B cell (primary cell): ENCODE measurements at regions not wholly inside any gene's neighbourhood (a gene's known extent, or its start where the extent isn't known, plus 50 kb on each side); places are given as distances from the start of the nearest gene placed in this dataset.

Experiments used
- CTCF ChIP-seq: fragments of 200-600 bp; IDR thresholded peaks from one replicate; pipeline ENCODE4 v1.8.0; 2022; ENCODE audit warnings: antibody characterized with exemption, mild to moderate bottlenecking
- EZH2 ChIP-seq: IDR thresholded peaks from 2 replicates; pipeline ENCODE4 v1.6.1; 2012; ENCODE audit warnings: borderline replicate concordance, low read depth, mild to moderate bottlenecking, moderate library complexity, low read length; ENCODE audit not compliant: insufficient read depth, poor library complexity, severe bottlenecking

GRCh38 chr4:31104577-31104976, 384.4 kb downstream of the PCDH7 start:
- TF ChIP-seq CTCF, result no peak
- TF ChIP-seq EZH2, result no peak
